ENCODE measurements at regions not wholly inside any gene's neighbourhood (a gene's known extent, or its start where the extent isn't known, plus 50 kb on each side); places are given as distances from the start of the nearest gene placed in this dataset.

DNA sequence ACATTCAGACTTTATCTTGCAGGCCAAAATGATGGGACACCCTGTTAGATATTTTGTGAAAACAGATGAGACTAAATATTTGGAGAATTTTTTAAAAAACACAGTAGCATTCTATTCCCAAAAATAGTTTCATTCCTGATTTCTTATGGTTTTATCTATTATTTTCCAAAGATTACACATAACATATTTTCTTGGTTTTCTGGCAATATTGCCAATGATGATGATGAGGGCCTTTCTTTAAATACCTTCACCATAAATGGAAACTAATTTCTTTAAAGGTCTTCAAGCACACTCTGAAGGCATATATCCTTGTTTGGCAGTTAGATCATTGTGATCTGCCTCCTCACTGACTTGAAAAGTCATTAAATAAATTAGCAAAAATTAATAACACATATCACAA is 522.3 kb upstream of the LUZP2 start:
- CTCF ChIA-PET: no interaction called here
- no peak for ATAC-seq

GRCh38 chr11:23976426-23976825 is 520.4 kb upstream of the LUZP2 start:
- intact Hi-C loops (cut with micrococcal nuclease): no loop called here
- H3K27ac ChIP-seq (ENCODE audit: low read depth, low read length): no peak overlapping the region
- H3K27me3 ChIP-seq (ENCODE audit: control insufficient read depth in 2 of 2, insufficient read depth in 2 of 2, low read length in 2 of 2): no peaks in the 10 kb centered on the region
- peaks cover 0 to 5% (median under 1%) of the 10 kb centered on the region in 11 donors for H3K9me3 Mint-ChIP-seq
- ChIA-PET CTCF (no interaction called here), POLR2A (no interaction called here)
- H3K9me3 ChIP-seq (ENCODE audit: control insufficient read depth in 2 of 3, low read length in 3 of 3): no peaks in the 10 kb centered on the region
- ATAC-seq (no peak), DNase-seq (no peak)
- no peak overlapping the region for H3K27ac Mint-ChIP-seq
- H3K27me3 Mint-ChIP-seq: no peaks in the 10 kb centered on the region
- no peaks in the 10 kb centered on the region for H3K4me1 Mint-ChIP-seq
- no peaks in the 10 kb centered on the region for H3K4me1 ChIP-seq (ENCODE audit: control insufficient read depth in 2 of 2, insufficient read depth in 2 of 2, low read length in 2 of 2)
- no peak overlapping the region for H3K4me3 ChIP-seq (ENCODE audit: low read length)
- no peaks in the 10 kb centered on the region for H3K36me3 ChIP-seq (ENCODE audit: control insufficient read depth in 2 of 3, insufficient read depth in 3 of 3, low read length in 3 of 3)
- no peaks in the 10 kb centered on the region for H3K36me3 Mint-ChIP-seq
- no peak overlapping the region for H3K4me3 Mint-ChIP-seq

More for the DNA sequence above, 522.3 kb upstream of the LUZP2 start:
- no peak for DNase-seq
- Histone ChIP-seq H3K27ac (ENCODE audit: low read depth, low read length) (no peak overlapping the region), H3K4me3 (ENCODE audit: low read length) (no peak overlapping the region), H3K36me3 (ENCODE audit: control insufficient read depth in 2 of 3, insufficient read depth in 3 of 3, low read length in 3 of 3) (no peaks in the 10 kb centered on the region), H3K4me1 (ENCODE audit: control insufficient read depth in 2 of 2, insufficient read depth in 2 of 2, low read length in 2 of 2) (no peaks in the 10 kb centered on the region), H3K27me3 (ENCODE audit: control insufficient read depth in 2 of 2, insufficient read depth in 2 of 2, low read length in 2 of 2) (no peaks in the 10 kb centered on the region), H3K9me3 (ENCODE audit: control insufficient read depth in 2 of 3, low read length in 3 of 3) (no peaks in the 10 kb centered on the region)
- Mint-ChIP-seq H3K9me3 (peaks cover 0 to 12% (median 3%) of the 10 kb centered on the region in 11 donors), H3K4me1 (no peaks in the 10 kb centered on the region), H3K27ac (no peak overlapping the region), H3K4me3 (no peak overlapping the region), H3K36me3 (no peaks in the 10 kb centered on the region), H3K27me3 (no peaks in the 10 kb centered on the region)
- POLR2A ChIA-PET: no interaction called here
- intact Hi-C loops (cut with micrococcal nuclease): no loop called here

DNA sequence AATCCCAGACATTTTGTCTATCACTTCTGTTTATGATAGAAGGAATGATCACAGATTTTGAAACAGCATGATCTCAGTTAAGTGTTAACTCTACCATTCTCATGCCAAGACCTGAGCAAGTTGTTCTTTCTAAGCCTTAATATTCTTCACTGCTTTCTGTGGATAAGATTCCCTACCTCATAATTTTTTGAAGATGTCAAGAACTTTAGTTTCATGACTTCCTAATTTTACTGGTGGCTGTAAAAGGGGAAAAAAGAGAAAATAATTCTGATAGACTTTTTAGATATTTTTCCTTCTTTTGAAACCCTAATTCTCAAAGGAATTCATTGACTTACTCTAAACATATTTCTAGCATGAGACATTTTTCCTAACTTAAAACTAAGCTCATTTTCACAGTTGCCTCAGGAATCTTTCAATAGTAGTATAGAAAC is 520.0 kb upstream of the LUZP2 start:
- CTCF ChIA-PET: no interaction called here

GRCh38 chr11:23988381-23989006 is 508.4 kb upstream of the LUZP2 start:
- Mint-ChIP-seq H3K9me3 (peaks cover 0 to 16% (median 5%) of the 10 kb centered on the region in 11 donors), H3K27ac (no peak overlapping the region), H3K4me1 (no peaks in the 10 kb centered on the region), H3K36me3 (no peaks in the 10 kb centered on the region), H3K27me3 (no peaks in the 10 kb centered on the region), H3K4me3 (no peak overlapping the region)
- Histone ChIP-seq H3K27ac (ENCODE audit: low read depth, low read length) (no peak overlapping the region), H3K9me3 (ENCODE audit: control insufficient read depth in 2 of 3, low read length in 3 of 3) (peaks cover 0 to under 1% (median 0%) of the 10 kb centered on the region in 3 experiments), H3K27me3 (ENCODE audit: control insufficient read depth in 2 of 2, insufficient read depth in 2 of 2, low read length in 2 of 2) (no peaks in the 10 kb centered on the region), H3K4me1 (ENCODE audit: control insufficient read depth in 2 of 2, insufficient read depth in 2 of 2, low read length in 2 of 2) (no peaks in the 10 kb centered on the region), H3K36me3 (ENCODE audit: control insufficient read depth in 2 of 3, insufficient read depth in 3 of 3, low read length in 3 of 3) (no peaks in the 10 kb centered on the region), H3K4me3 (ENCODE audit: low read length) (no peak overlapping the region)
- ATAC-seq (no peak), DNase-seq (no peak)
- intact Hi-C loops (cut with micrococcal nuclease): no loop called here
- ChIA-PET CTCF (no interaction called here), POLR2A (no interaction called here)

More for the DNA sequence above, 520.0 kb upstream of the LUZP2 start:
- Mint-ChIP-seq H3K27me3 (no peaks in the 10 kb centered on the region), H3K27ac (no peak overlapping the region), H3K9me3 (peaks cover 0 to 5% (median 0%) of the 10 kb centered on the region in 11 donors), H3K4me3 (no peak overlapping the region), H3K36me3 (no peaks in the 10 kb centered on the region), H3K4me1 (no peaks in the 10 kb centered on the region)
- ATAC-seq: no peak
- Histone ChIP-seq H3K36me3 (ENCODE audit: control insufficient read depth in 2 of 3, insufficient read depth in 3 of 3, low read length in 3 of 3) (no peaks in the 10 kb centered on the region), H3K9me3 (ENCODE audit: control insufficient read depth in 2 of 3, low read length in 3 of 3) (no peaks in the 10 kb centered on the region), H3K4me3 (ENCODE audit: low read length) (no peak overlapping the region), H3K27me3 (ENCODE audit: control insufficient read depth in 2 of 2, insufficient read depth in 2 of 2, low read length in 2 of 2) (no peaks in the 10 kb centered on the region), H3K4me1 (ENCODE audit: control insufficient read depth in 2 of 2, insufficient read depth in 2 of 2, low read length in 2 of 2) (no peaks in the 10 kb centered on the region), H3K27ac (ENCODE audit: low read depth, low read length) (no peak overlapping the region)
- intact Hi-C loops (cut with micrococcal nuclease): no loop called here
- no peak for DNase-seq
- POLR2A ChIA-PET: no interaction called here

DNA sequence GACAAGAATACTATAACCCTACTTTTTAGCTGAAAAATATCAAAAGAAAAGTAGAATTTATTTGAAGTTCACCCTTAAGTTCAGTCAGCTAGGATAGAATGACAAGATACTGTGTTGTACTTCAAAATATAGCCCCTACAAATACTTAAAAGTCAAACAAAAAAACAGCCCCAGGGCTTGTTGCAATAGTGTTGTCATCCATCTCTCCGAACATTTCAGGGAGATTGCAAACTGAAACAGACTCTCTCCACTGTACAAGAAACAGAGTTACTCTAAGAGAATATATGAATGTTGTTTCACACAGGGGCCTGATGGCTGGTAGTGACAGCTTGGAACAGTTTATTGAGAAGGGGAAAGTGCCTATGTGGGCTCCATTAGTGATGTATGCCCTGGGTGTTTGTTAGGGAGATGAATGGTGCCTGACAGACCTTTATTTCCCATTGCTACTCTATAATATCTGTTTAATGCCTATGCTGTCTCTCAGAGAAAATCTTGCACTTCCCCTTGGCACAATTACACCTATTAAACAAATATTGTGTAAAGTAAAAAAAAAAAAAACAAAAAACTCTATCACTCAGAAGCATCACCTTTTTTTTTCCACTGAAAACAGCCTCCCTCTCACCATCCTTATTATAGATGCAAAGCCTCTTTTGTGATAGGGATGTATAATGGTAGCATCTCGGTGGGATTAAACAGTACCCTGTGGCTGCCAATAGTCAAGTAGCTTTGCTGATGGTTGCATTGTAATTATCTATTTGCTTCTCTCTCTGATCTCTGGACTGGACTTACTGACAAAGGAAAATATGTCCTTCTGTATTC is 506.3 kb upstream of the LUZP2 start:
- CTCF ChIA-PET: no interaction called here
- DNase-seq (no peak), ATAC-seq (no peak)
- H3K27ac ChIP-seq (ENCODE audit: low read depth, low read length): no peak overlapping the region
- H3K27me3 ChIP-seq (ENCODE audit: control insufficient read depth in 2 of 2, insufficient read depth in 2 of 2, low read length in 2 of 2): no peaks in the 10 kb centered on the region
- Mint-ChIP-seq H3K4me3 (no peak overlapping the region), H3K36me3 (no peaks in the 10 kb centered on the region), H3K9me3 (peaks cover 0 to 17% (median 4%) of the 10 kb centered on the region in 11 donors), H3K27ac (no peak overlapping the region), H3K27me3 (no peaks in the 10 kb centered on the region), H3K4me1 (no peaks in the 10 kb centered on the region)
- no peaks in the 10 kb centered on the region for H3K36me3 ChIP-seq (ENCODE audit: control insufficient read depth in 2 of 3, insufficient read depth in 3 of 3, low read length in 3 of 3)
- intact Hi-C loops (cut with micrococcal nuclease): no loop called here
- H3K4me1 ChIP-seq (ENCODE audit: control insufficient read depth in 2 of 2, insufficient read depth in 2 of 2, low read length in 2 of 2): no peaks in the 10 kb centered on the region
- POLR2A ChIA-PET: no interaction called here
- no peak overlapping the region for H3K4me3 ChIP-seq (ENCODE audit: low read length)
- H3K9me3 ChIP-seq (ENCODE audit: control insufficient read depth in 2 of 3, low read length in 3 of 3): peaks cover 0 to 6% (median 0%) of the 10 kb centered on the region in 3 experiments

- Histone ChIP-seq H3K4me1 (ENCODE audit: control insufficient read depth in 2 of 2, insufficient read depth in 2 of 2, low read length in 2 of 2) (no peaks in the 10 kb centered on the region), H3K27me3 (ENCODE audit: control insufficient read depth in 2 of 2, insufficient read depth in 2 of 2, low read length in 2 of 2) (no peaks in the 10 kb centered on the region), H3K27ac (ENCODE audit: low read depth, low read length) (no peak overlapping the region), H3K4me3 (ENCODE audit: low read length) (no peak overlapping the region), H3K9me3 (ENCODE audit: control insufficient read depth in 2 of 3, low read length in 3 of 3) (peaks cover 0 to 6% (median 0%) of the 10 kb centered on the region in 3 experiments), H3K36me3 (ENCODE audit: control insufficient read depth in 2 of 3, insufficient read depth in 3 of 3, low read length in 3 of 3) (no peaks in the 10 kb centered on the region)
- ATAC-seq (no peak), DNase-seq (no peak)
- no peaks in the 10 kb centered on the region for H3K4me1 Mint-ChIP-seq
- H3K27ac Mint-ChIP-seq: no peak overlapping the region
- H3K27me3 Mint-ChIP-seq: no peaks in the 10 kb centered on the region
- ChIA-PET POLR2A (no interaction called here), CTCF (no interaction called here)
- intact Hi-C loops (cut with micrococcal nuclease): no loop called here
- H3K9me3 Mint-ChIP-seq: peaks cover 0 to 18% (median 5%) of the 10 kb centered on the region in 11 donors
- H3K36me3 Mint-ChIP-seq: no peaks in the 10 kb centered on the region
- H3K4me3 Mint-ChIP-seq: no peak overlapping the region
Observed at GRCh38 chr11:23991165-23991539, 505.7 kb upstream of the LUZP2 start.

- DNase-seq: no peak
- POLR2A ChIA-PET: no interaction called here
Observed at GRCh38 chr11:23995891-23996290, 501.0 kb upstream of the LUZP2 start.

More at GRCh38 chr11:23995891-23996290, 501.0 kb upstream of the LUZP2 start:
- H3K27ac ChIP-seq (ENCODE audit: low read depth, low read length): no peak overlapping the region
- Mint-ChIP-seq H3K27me3 (no peaks in the 10 kb centered on the region), H3K36me3 (peaks cover 0 to 3% (median 0%) of the 10 kb centered on the region in 5 donors), H3K9me3 (peaks cover 4 to 44% (median 16%) of the 10 kb centered on the region in 11 donors), H3K27ac (no peak overlapping the region), H3K4me1 (no peaks in the 10 kb centered on the region), H3K4me3 (no peak overlapping the region)
- intact Hi-C loops (cut with micrococcal nuclease): no loop called here
- H3K4me1 ChIP-seq (ENCODE audit: control insufficient read depth in 2 of 2, insufficient read depth in 2 of 2, low read length in 2 of 2): no peaks in the 10 kb centered on the region
- CTCF ChIA-PET: no interaction called here
- peaks cover 0 to 6% (median 0%) of the 10 kb centered on the region in 3 experiments for H3K9me3 ChIP-seq (ENCODE audit: control insufficient read depth in 2 of 3, low read length in 3 of 3)
- no peak for ATAC-seq
- no peaks in the 10 kb centered on the region for H3K27me3 ChIP-seq (ENCODE audit: control insufficient read depth in 2 of 2, insufficient read depth in 2 of 2, low read length in 2 of 2)
- H3K36me3 ChIP-seq (ENCODE audit: control insufficient read depth in 2 of 3, insufficient read depth in 3 of 3, low read length in 3 of 3): no peaks in the 10 kb centered on the region
- H3K4me3 ChIP-seq (ENCODE audit: low read length): no peak overlapping the region

All from naive thymus-derived CD4-positive, alpha-beta T cell (primary cell).